C4-2B (cell line): ENCODE measurements at regions not wholly inside any gene's neighbourhood (a gene's known extent, or its start where the extent isn't known, plus 50 kb on each side); places are given as distances from the start of the nearest gene placed in this dataset.

Experiments
- ZFX ChIP-seq: fragments of 450-650 bp; IDR thresholded peaks from 2 replicates; pipeline ENCODE4 v1.6.1; 2017
- TF ChIP-seq, protein P1 (sequence below): fragments of 450-650 bp; conservative IDR thresholded peaks from 2 replicates; pipeline ENCODE4 v1.5.1; 2017; ENCODE audit warnings: mild to moderate bottlenecking

DNA sequence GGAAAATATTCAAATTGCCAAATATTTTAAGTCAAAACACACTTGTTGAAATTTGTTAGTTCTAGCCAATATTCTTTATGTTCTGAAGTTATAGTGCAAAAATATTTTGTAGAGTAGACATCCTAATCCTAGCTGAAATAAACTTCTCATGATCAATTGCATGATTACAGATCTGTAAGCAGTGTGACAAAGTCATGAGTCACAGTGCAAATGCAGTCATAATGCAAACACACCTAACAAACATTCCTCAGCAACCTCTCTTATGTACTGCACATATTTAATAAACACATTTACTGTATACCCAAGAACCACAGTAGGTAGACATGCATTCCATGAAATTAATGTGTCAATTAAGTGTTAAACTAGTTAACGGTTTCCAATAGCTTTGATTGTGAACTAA lies 1857.4 kb downstream of the NCAM2 start:
- TF ChIP-seq, protein P1, sequence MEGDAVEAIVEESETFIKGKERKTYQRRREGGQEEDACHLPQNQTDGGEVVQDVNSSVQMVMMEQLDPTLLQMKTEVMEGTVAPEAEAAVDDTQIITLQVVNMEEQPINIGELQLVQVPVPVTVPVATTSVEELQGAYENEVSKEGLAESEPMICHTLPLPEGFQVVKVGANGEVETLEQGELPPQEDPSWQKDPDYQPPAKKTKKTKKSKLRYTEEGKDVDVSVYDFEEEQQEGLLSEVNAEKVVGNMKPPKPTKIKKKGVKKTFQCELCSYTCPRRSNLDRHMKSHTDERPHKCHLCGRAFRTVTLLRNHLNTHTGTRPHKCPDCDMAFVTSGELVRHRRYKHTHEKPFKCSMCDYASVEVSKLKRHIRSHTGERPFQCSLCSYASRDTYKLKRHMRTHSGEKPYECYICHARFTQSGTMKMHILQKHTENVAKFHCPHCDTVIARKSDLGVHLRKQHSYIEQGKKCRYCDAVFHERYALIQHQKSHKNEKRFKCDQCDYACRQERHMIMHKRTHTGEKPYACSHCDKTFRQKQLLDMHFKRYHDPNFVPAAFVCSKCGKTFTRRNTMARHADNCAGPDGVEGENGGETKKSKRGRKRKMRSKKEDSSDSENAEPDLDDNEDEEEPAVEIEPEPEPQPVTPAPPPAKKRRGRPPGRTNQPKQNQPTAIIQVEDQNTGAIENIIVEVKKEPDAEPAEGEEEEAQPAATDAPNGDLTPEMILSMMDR: no peak
- no peak for TF ChIP-seq ZFX
